ENCODE measurements at regions not wholly inside any gene's neighbourhood (a gene's known extent, or its start where the extent isn't known, plus 50 kb on each side); places are given as distances from the start of the nearest gene placed in this dataset.

DNA sequence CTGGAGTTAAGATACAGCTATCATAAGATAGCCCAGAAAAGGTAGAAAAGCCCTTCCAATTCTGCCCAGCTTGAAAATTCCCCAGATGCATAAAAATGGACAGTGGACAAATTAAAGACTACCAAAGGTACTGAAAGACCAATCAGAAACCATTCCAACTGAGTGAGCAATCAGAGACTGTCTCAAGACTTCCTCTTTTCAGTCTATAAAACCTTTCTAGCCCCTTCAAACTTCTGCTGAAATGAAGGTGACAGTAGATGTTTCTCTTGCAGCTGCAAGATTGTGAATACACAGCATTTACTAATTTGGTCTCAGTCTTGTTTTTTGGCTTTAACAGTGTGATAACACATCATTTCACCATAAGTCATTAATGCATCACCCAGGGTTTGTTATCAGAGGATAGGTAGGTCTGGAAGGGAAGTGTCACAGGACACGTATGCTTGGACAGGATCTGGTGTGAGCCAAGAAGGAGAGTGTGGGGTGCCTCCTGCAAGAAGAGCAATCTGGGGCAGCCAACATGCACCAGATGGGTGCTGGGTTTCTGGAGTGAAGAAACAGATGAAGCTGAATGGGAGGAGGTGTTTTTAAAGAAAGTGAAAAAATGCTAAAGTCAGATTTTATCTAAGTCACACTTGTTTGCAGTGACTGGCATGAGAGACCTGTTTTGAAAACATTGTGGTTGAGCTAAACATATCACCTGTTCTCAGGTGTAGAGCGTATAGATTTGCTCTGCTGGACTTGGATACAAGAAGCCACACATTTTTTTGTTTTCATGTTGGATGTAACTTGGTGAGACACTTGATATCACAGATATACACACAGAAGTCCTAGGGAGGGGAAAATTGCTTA, 75.3 kb upstream of the DDX18 start:
- no peak for DNase-seq

DNA sequence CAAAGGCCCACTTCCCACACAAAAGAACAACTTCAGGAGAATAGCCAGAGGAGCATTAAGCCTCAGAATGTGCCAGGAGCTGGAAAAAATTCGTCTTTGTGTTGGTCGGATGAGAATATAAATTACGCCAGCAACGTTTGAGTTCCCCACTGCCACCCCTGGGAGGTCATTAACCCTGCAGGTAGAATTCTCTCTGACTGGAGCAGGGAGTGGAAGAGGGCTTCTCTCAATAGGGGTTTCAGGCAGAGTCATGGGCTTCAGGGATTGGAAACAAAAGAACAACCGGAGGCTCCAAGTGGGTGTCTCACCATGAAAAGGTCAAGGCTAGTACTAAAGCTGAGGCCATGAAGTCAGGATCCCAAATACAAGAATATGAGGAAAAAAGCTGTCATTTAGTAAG, 69.0 kb upstream of the DDX18 start:
- DNase-seq: no peak

DNA sequence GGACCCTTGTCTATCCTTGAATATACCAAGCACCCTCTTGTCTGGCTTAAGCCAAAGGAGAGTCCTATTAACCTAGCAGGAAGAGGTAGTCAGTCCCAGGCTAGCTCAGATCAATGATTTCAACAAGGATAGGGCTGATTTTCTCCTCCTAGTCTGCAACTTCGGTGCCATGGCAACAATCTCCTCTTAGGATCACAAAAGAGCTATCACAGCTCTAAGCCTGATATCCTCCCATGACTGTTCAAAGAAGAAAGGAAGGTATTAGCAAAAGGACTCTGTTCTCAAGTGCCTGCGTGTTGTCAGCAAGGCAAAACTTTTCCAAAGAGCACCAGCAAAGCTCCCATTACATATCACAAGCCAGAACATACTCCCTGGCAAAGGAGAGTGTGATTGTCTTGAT, 58.7 kb upstream of the DDX18 start:
- DNase-seq: no peak

DNA sequence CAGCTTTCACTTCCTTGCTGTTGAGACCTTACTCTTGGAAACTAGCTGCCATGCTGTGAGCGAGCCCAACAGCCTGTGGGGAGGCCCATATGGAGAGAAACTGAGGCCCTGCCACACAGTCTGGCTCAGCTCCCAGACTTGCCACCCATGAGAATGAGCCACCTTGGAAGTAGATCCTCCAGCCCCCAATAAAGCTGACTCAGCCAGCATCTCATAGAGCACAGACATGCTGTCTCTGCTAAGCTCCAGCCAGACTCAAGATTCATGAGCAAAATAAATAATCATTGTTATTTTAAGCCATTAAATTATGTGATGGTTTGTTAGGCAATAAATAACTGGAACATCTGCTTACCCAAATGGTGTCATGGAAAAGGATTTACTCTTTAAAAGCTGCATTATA, 53.6 kb upstream of the DDX18 start:
- no peak for DNase-seq

DNA sequence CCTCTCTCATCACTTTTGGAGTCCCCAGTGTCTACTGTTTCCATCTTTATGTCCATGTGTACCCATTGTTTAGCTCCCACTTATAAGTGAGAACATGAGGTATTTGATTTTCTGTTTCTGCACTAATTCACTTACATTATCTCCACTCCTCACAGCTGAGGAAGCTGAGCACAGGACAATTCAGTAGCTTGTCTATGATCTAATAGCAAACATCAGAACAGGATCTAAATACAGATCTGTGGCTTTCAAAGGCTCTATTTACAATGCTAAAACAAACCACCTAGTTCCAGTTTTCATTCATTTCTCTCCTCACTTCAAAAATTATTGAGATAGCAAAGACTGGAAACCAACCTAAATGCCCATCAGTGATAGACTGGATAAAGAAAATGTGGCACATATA, 52.0 kb upstream of the DDX18 start:
- no peak for DNase-seq

DNA sequence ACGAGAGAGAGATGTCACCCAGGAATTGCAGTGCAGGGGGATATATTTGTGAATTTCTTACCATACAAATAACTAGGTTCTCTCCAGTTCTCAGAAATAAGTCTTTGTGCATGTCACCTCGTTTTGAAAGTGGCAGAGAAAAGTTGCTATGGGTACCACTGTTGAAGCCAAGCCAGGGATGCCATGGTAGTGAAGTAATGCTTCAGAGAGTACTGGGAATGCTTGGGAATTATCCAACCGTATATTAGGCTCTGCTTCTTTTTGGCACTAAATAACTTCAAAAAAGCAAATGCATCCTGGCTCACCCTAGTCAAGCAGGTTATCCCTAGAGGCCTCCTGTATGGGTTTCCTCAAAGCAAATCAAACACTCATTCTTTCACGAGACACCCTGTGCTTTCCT, 50.7 kb upstream of the DDX18 start:
- DNase-seq: no peak
